ENCODE measurements at regions not wholly inside any gene's neighbourhood (a gene's known extent, or its start where the extent isn't known, plus 50 kb on each side); places are given as distances from the start of the nearest gene placed in this dataset.

DNA sequence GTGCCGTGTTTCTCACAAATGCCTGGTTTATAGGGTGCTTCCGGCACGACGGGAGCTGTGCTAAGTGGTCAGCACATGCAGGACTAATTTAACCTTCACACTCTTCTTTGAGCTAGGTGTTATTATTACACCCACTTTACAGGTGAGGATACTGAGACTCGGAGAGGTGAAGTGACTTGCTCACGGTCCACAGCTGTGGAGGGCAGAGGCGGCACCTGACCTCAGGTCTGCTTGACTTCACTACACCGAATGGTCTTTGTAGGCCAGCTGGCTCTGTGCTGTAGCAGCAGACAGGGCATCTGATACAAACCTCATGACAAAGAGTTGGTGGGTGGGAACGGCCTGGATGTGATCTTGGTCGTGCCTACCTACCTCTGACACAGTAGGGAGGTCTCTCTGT lies 102.0 kb upstream of the BOD1 start:
- Histone ChIP-seq H3K36me3 (ENCODE audit: insufficient read depth, low read length) (0 out of 2 replicates have a peak, but pooled peaks cover 3% of the 10 kb centered on the region), H3K4me1 (ENCODE audit: insufficient read depth, low read length) (peaks cover 22% of the 10 kb centered on the region), H3K9me3 (ENCODE audit: control insufficient read depth, insufficient read depth, low read length) (no peaks in the 10 kb centered on the region), H3K9ac (ENCODE audit: low read depth, low read length) (no peak overlapping the region)

DNA sequence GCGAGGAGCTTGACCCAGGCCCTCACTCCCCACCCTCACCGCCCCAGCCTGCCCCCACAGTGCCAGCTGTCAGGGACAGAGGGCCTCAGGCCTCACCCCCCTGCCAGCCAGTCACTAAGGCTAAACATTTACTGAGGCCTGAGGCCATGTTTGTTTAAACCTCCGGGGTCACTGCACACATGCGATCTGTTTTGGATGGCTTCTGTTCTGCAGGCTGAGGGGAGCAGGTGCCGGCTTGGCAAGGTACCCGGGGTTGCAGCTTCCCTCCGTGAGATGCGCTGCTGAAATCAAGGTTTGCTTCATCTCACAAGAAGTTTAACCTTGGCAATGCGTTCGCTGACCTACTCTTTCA lies 103.3 kb upstream of the BOD1 start:
- 0 out of 2 replicates have a peak, but pooled peaks cover 3% of the 10 kb centered on the region for H3K36me3 ChIP-seq (ENCODE audit: insufficient read depth, low read length)
- H3K4me1 ChIP-seq (ENCODE audit: insufficient read depth, low read length): peaks cover 20% of the 10 kb centered on the region
- H3K9me3 ChIP-seq (ENCODE audit: control insufficient read depth, insufficient read depth, low read length): no peaks in the 10 kb centered on the region
- H3K9ac ChIP-seq (ENCODE audit: low read depth, low read length): no peak overlapping the region

GRCh38 chr5:173720286-173720952 lies 104.0 kb upstream of the BOD1 start:
- H3K36me3 ChIP-seq (ENCODE audit: insufficient read depth, low read length): 0 out of 2 replicates have a peak, but pooled peaks cover 3% of the 10 kb centered on the region
- no peaks in the 10 kb centered on the region for H3K9me3 ChIP-seq (ENCODE audit: control insufficient read depth, insufficient read depth, low read length)
- no peak overlapping the region for H3K9ac ChIP-seq (ENCODE audit: low read depth, low read length)
- peaks cover 20% of the 10 kb centered on the region for H3K4me1 ChIP-seq (ENCODE audit: insufficient read depth, low read length)

GRCh38 chr5:173720953-173721600 lies 104.6 kb upstream of the BOD1 start:
- Histone ChIP-seq H3K36me3 (ENCODE audit: insufficient read depth, low read length) (0 out of 2 replicates have a peak, but pooled peaks cover 3% of the 10 kb centered on the region), H3K9me3 (ENCODE audit: control insufficient read depth, insufficient read depth, low read length) (no peaks in the 10 kb centered on the region), H3K4me1 (ENCODE audit: insufficient read depth, low read length) (peaks cover 16% of the 10 kb centered on the region), H3K9ac (ENCODE audit: low read depth, low read length) (no peak overlapping the region)

- H3K4me1 ChIP-seq (ENCODE audit: insufficient read depth, low read length): peaks cover 14% of the 10 kb centered on the region
- no peak overlapping the region for H3K9ac ChIP-seq (ENCODE audit: low read depth, low read length)
- H3K9me3 ChIP-seq (ENCODE audit: control insufficient read depth, insufficient read depth, low read length): no peaks in the 10 kb centered on the region
- H3K36me3 ChIP-seq (ENCODE audit: insufficient read depth, low read length): no peaks in the 10 kb centered on the region
These were observed 105.3 kb upstream of the BOD1 start for GRCh38 chr5:173721601-173722232.

GRCh38 chr5:173726846-173727557 lies 110.6 kb upstream of the BOD1 start:
- no peaks in the 10 kb centered on the region for H3K9me3 ChIP-seq (ENCODE audit: control insufficient read depth, insufficient read depth, low read length)

DNA sequence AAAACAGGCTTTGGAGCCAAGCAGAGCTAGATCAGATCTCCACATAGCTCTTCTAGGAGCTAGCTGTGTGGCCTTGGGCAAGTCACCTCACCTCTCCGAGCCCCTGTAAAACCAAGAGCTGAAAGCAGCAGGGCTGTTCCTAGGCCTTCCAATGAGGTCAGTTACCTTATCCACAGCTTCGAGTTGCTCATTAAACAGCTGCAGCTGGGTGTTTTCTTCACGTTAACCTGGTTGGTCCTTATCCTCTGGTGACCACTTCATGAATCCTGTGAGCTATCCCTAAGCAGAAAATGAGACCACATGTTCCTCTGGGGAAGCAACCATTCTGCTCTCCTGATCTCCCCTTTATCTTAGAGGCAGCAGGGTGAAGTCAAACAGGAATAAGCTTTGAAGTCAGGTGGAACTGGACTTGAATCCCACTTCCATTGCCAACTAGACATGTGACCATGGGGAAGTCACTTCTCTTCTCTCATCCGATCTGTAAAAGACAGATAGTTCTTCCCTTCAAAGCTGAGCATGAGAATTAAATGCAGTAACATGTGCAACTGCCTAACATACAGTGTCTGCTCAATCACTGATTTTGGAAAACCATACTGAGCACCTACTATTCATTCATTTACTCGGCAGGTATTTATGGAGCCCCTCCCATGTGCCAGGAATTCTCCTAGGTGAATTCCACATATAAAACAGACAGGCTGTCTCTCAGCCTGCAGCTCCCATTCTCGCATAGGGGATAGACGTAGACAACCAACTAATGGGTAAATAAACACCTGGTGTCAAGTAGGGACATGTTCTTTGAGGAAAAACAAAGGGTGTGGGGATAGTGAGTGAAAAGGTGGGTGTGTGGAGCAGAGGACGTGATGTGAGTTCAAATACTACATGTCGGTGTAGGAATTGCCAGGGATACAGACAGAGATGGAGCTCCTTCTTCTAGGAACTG lies 111.7 kb upstream of the BOD1 start:
- no peak overlapping the region for H3K9ac ChIP-seq (ENCODE audit: low read depth, low read length)
- H3K9me3 ChIP-seq (ENCODE audit: control insufficient read depth, insufficient read depth, low read length): no peaks in the 10 kb centered on the region
- peaks cover 9% of the 10 kb centered on the region; the same call in 1 of the 2 replicates for H3K4me1 ChIP-seq (ENCODE audit: insufficient read depth, low read length)
- no peaks in the 10 kb centered on the region for H3K36me3 ChIP-seq (ENCODE audit: insufficient read depth, low read length)

More at GRCh38 chr5:173726846-173727557, 110.6 kb upstream of the BOD1 start:
- Histone ChIP-seq H3K9ac (ENCODE audit: low read depth, low read length) (no peak overlapping the region), H3K36me3 (ENCODE audit: insufficient read depth, low read length) (no peaks in the 10 kb centered on the region), H3K4me1 (ENCODE audit: insufficient read depth, low read length) (peaks cover 9% of the 10 kb centered on the region; the same call in 1 of the 2 replicates)

GRCh38 chr5:173729079-173729765 lies 112.8 kb upstream of the BOD1 start:
- Histone ChIP-seq H3K9me3 (ENCODE audit: control insufficient read depth, insufficient read depth, low read length) (no peaks in the 10 kb centered on the region), H3K4me1 (ENCODE audit: insufficient read depth, low read length) (peaks cover 9% of the 10 kb centered on the region; the same call in 1 of the 2 replicates), H3K9ac (ENCODE audit: low read depth, low read length) (no peak overlapping the region), H3K36me3 (ENCODE audit: insufficient read depth, low read length) (no peaks in the 10 kb centered on the region)

- Histone ChIP-seq H3K4me1 (ENCODE audit: insufficient read depth, low read length) (peaks cover 9% of the 10 kb centered on the region; the same call in 1 of the 2 replicates), H3K36me3 (ENCODE audit: insufficient read depth, low read length) (no peaks in the 10 kb centered on the region), H3K9ac (ENCODE audit: low read depth, low read length) (no peak overlapping the region), H3K9me3 (ENCODE audit: control insufficient read depth, insufficient read depth, low read length) (no peaks in the 10 kb centered on the region)
These were observed 114.3 kb upstream of the BOD1 start for GRCh38 chr5:173730632-173731298.

DNA sequence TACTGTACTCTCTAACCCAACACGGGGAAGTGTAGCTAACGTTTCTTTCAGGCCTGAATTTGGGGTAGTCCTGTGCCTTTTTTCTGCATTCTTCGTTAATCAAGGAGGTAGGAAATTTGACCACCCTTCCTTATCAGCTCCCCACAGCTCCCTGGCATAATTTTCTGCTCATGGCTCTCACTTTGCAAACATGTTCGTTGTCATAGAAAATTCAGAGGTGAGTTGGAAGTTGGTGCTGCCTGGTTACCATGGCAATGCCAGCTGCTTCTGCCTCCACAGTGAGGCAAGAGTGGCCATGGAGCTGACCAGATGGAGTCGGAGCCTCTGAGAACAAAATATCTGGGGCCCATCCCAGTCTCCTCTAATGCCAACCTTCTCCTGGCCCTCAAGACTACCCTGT lies 116.6 kb upstream of the BOD1 start:
- Histone ChIP-seq H3K9me3 (ENCODE audit: control insufficient read depth, insufficient read depth, low read length) (no peaks in the 10 kb centered on the region), H3K9ac (ENCODE audit: low read depth, low read length) (no peak overlapping the region), H3K4me1 (ENCODE audit: insufficient read depth, low read length) (peaks cover 9% of the 10 kb centered on the region; the same call in 1 of the 2 replicates), H3K36me3 (ENCODE audit: insufficient read depth, low read length) (no peaks in the 10 kb centered on the region)

- no peaks in the 10 kb centered on the region for H3K36me3 ChIP-seq (ENCODE audit: insufficient read depth, low read length)
- H3K4me1 ChIP-seq (ENCODE audit: insufficient read depth, low read length): peaks cover 9% of the 10 kb centered on the region; the same call in 1 of the 2 replicates
- no peak overlapping the region for H3K9ac ChIP-seq (ENCODE audit: low read depth, low read length)
- H3K9me3 ChIP-seq (ENCODE audit: control insufficient read depth, insufficient read depth, low read length): no peaks in the 10 kb centered on the region
These were observed 117.0 kb upstream of the BOD1 start for GRCh38 chr5:173733425-173733824.

DNA sequence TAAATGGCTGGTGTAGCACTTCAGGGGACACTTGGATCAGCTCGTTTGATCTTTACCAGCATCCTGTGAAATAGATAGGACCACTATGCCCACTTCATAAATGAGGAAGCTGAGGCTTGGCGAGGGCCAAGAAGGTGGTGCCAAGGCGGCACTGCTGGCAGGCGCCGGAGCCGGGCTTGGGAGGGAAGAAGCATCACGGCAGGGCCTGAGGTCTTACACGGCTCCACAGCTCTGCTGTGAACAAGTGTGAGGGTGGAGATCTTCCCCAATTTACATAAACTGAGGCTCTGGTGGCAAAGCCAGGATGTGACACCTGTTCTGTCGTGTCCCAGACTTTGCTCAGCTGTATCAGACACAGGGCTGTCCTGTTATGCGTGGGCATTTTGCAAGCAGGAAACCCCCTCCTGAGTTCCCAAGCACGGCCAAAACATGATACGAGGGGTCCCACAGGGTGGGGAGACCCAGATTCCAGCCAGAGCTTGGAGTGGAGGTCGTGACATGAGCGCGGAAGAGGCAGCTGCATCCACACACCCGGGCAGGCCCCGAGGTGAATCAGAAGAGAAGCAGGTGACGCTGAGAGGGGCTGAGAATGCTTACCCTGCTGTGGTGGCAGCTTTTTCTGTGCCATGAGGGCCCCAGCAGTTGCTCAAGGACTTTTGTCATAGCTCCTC lies 117.5 kb upstream of the BOD1 start:
- peaks cover 8% of the 10 kb centered on the region; the same call in 1 of the 2 replicates for H3K4me1 ChIP-seq (ENCODE audit: insufficient read depth, low read length)
- no peaks in the 10 kb centered on the region for H3K9me3 ChIP-seq (ENCODE audit: control insufficient read depth, insufficient read depth, low read length)
- H3K9ac ChIP-seq (ENCODE audit: low read depth, low read length): no peak overlapping the region
- H3K36me3 ChIP-seq (ENCODE audit: insufficient read depth, low read length): no peaks in the 10 kb centered on the region

Measured in ES-I3 (cell line).